Right lobe of liver (tissue), 6 donors: ENCODE measurements at regions not wholly inside any gene's neighbourhood (a gene's known extent, or its start where the extent isn't known, plus 50 kb on each side); places are given as distances from the start of the nearest gene placed in this dataset.

ENCODE experiments used
- ATAC-seq, 4 donors: fragments of 200-7000 bp; cut with Tn5 transposase; one replicate each; pipeline ENCODE4 v1.9.1; 2020; ENCODE audit warnings: mild to moderate bottlenecking in 4 of 4, moderate library complexity in 4 of 4
- DNase-seq, 3 donors: peaks; one replicate each; pipeline ENCODE4 v3.0.0-alpha.2; 2020
- H3K27ac ChIP-seq, 3 donors: fragments of 200-600 bp; one replicate each; pipeline ENCODE4 v1.8.0; 2022
- H3K27me3 ChIP-seq, 2 donors: fragments of 200-600 bp; one replicate each; pipeline ENCODE4 v1.8.0; 2022
- H3K36me3 ChIP-seq, 4 donors: fragments of 200-600 bp; sonication (generic) in 1 of 4; one replicate each; pipeline versions ENCODE4 v1.5.1 to v1.8.0; 2017 to 2022; ENCODE audit warnings: control low read depth in 1 of 4
- H3K4me1 ChIP-seq, 4 donors: fragments of 200-600 bp; sonication (generic) in 1 of 4; one replicate each; pipeline versions ENCODE4 v1.5.1 to v1.8.0; 2017 to 2022; ENCODE audit warnings: control low read depth in 1 of 4
- H3K4me3 ChIP-seq, 3 donors: fragments of 200-600 bp; one replicate each; pipeline ENCODE4 v1.8.0; 2022
- H3K9me3 ChIP-seq, 4 donors: fragments of 200-600 bp; sonication (generic) in 1 of 4; one replicate each; pipeline versions ENCODE4 v1.5.1 to v1.8.0; 2017 to 2022; ENCODE audit warnings: control low read depth in 1 of 4
- CTCF ChIP-seq, 4 donors: fragments of 200-600 bp in 3 of 4; fragments of 450-650 bp in 1 of 4; IDR thresholded peaks; one replicate each; pipeline versions ENCODE4 v1.5.1 to v1.8.0; 2016 to 2022; ENCODE audit warnings: antibody characterized with exemption in 4 of 4, mild to moderate bottlenecking in 2 of 4
- POLR2A ChIP-seq: fragments of 450-650 bp; IDR thresholded peaks from one replicate; pipeline ENCODE4 v1.6.1; 2017; ENCODE audit warnings: antibody characterized with exemption, mild to moderate bottlenecking
- WGBS: methylation state at CpG from one replicate; pipeline ENCODE4 v1.1.6; 2018; ENCODE audit warnings: low coverage, low lambda C conversion rate; ENCODE audit not compliant: insufficient coverage; ENCODE audit errors: missing lambda C conversion rate; 5-methylcytosine and 5-hydroxymethylcytosine counted together
- intact Hi-C, 2 donors: fragments of 100-400 bp; cut with DNase I; formaldehyde crosslinking; loops; one replicate each; pipeline versions ENCODE4 v1.11.2 to v1.14.1; 2022
- donor health status: DM: no; HTN: yes; CAD: no.
- donor health status: DM: no; HTN: no; CAD: no.
- donor health status: DM: no; HTN: no; CAD: no.
- donor health status: DM: no; HTN: yes; CAD: no.
- donor health status: DM: no; HTN: yes; CAD: no.

- H3K4me1 ChIP-seq, result no peaks in the 10 kb centered on the region
- WGBS, result 57% methylated on average over 6 of the region's 6 CpGs
- TF ChIP-seq POLR2A (no peak), CTCF (IDR thresholded peaks at IDR 0.05) (no peak)
These were observed 170.9 kb upstream of the SIX2 start for GRCh38 chr2:45180033-45180746.

GRCh38 chr2:45178854-45179253, 169.6 kb upstream of the SIX2 start:
- Histone ChIP-seq H3K4me3 (no peak overlapping the region), H3K4me1 (no peaks in the 10 kb centered on the region), H3K27ac (no peak overlapping the region), H3K36me3 (no peaks in the 10 kb centered on the region), H3K27me3 (no peaks in the 10 kb centered on the region), H3K9me3 (no peaks in the 10 kb centered on the region)
- DNase-seq (no peak), ATAC-seq (no peak)
- intact Hi-C loops, result no loop called here
- no peak for TF ChIP-seq CTCF (IDR thresholded peaks at IDR 0.05)
- 100% methylated on average over 1 of the region's 2 CpGs for WGBS

More at GRCh38 chr2:45180033-45180746, 170.9 kb upstream of the SIX2 start:
- Histone ChIP-seq H3K36me3 (no peaks in the 10 kb centered on the region), H3K9me3 (no peaks in the 10 kb centered on the region), H3K27me3 (no peaks in the 10 kb centered on the region), H3K27ac (no peak overlapping the region), H3K4me3 (no peak overlapping the region)
- ATAC-seq, result no peak
- intact Hi-C loops, result no loop called here
- DNase-seq, result no peak

GRCh38 chr2:45178359-45178758, 169.1 kb upstream of the SIX2 start:
- H3K9me3 ChIP-seq, result no peaks in the 10 kb centered on the region
- WGBS, result 63% methylated on average over 1 of the region's 1 CpG
- TF ChIP-seq POLR2A (no peak), CTCF (IDR thresholded peaks at IDR 0.05) (no peak)
- ATAC-seq (no peak), DNase-seq (no peak)
- H3K27ac ChIP-seq, result no peak overlapping the region
- H3K4me3 ChIP-seq, result no peak overlapping the region
- no peaks in the 10 kb centered on the region for H3K4me1 ChIP-seq
- no peaks in the 10 kb centered on the region for H3K27me3 ChIP-seq
- H3K36me3 ChIP-seq, result no peaks in the 10 kb centered on the region
- intact Hi-C loops, result no loop called here

DNA sequence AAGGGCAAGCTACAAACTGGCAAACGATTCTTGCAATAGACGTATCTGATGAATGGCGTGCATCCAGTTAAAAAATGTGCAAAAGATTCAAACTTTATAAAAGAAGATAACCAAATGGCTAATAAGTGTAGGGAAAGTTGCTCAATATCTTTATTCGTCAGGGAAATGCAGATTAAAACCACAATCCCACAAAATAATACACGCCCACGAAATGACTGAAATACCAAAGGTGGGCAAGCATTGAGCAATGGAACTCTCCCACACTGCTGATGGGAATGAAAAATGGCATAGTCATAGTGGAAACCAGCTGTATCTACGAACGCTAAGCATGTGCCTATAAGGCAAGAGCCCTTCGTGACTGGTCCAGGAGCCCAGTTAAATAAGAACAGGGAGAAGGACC, 168.6 kb upstream of the SIX2 start:
- ATAC-seq (no peak), DNase-seq (no peak)
- intact Hi-C loops, result no loop called here
- Histone ChIP-seq H3K27ac (no peak overlapping the region), H3K4me1 (no peaks in the 10 kb centered on the region), H3K27me3 (no peaks in the 10 kb centered on the region), H3K4me3 (no peak overlapping the region), H3K9me3 (no peaks in the 10 kb centered on the region), H3K36me3 (no peaks in the 10 kb centered on the region)
- TF ChIP-seq POLR2A (no peak), CTCF (IDR thresholded peaks at IDR 0.05) (no peak)
- 47% methylated on average over 9 of the region's 9 CpGs for WGBS

GRCh38 chr2:45176390-45176789, 167.1 kb upstream of the SIX2 start:
- intact Hi-C loops, result no loop called here
- Histone ChIP-seq H3K27me3 (no peaks in the 10 kb centered on the region), H3K36me3 (no peaks in the 10 kb centered on the region), H3K4me3 (no peak overlapping the region), H3K9me3 (no peaks in the 10 kb centered on the region), H3K4me1 (no peaks in the 10 kb centered on the region), H3K27ac (no peak overlapping the region)
- no peak for TF ChIP-seq CTCF (IDR thresholded peaks at IDR 0.05)
- TF ChIP-seq POLR2A, result no peak
- DNase-seq (no peak), ATAC-seq (no peak)
